HepG2 (cell line): ENCODE measurements at regions not wholly inside any gene's neighbourhood (a gene's known extent, or its start where the extent isn't known, plus 50 kb on each side); places are given as distances from the start of the nearest gene placed in this dataset.

Source experiments
- ADNP ChIP-seq: sonication (generic); formaldehyde crosslinking; IDR thresholded peaks from 2 replicates; pipeline ENCODE4 v1.4.0; 2020; ENCODE audit warnings: missing genetic modification reagents
- ATAD3A ChIP-seq: sonication (generic); formaldehyde crosslinking; IDR thresholded peaks from 2 replicates; pipeline ENCODE4 v1.4.0; 2020; ENCODE audit warnings: missing genetic modification reagents
- DR1 ChIP-seq: sonication (generic); formaldehyde crosslinking; IDR thresholded peaks from 2 replicates; pipeline ENCODE4 v1.8.0; 2021; ENCODE audit warnings: mild to moderate bottlenecking, missing genetic modification reagents, inconsistent platforms
- ETV5 ChIP-seq: IDR thresholded peaks from 2 replicates; pipeline ENCODE4 v1.6.1; 2018; ENCODE audit warnings: missing biosample characterization, missing genetic modification reagents, inconsistent platforms, borderline replicate concordance
- GATAD2A ChIP-seq: IDR thresholded peaks from 2 replicates; pipeline ENCODE4 v1.6.1; 2016
- HOXA3 ChIP-seq: sonication (generic); formaldehyde crosslinking; IDR thresholded peaks from 2 replicates; pipeline ENCODE4 v1.5.0; 2020; ENCODE audit warnings: missing genetic modification reagents
- ISL2 ChIP-seq: sonication (generic); formaldehyde crosslinking; IDR thresholded peaks from 2 replicates; pipeline ENCODE4 v1.5.0; 2020; ENCODE audit warnings: missing genetic modification reagents
- KDM2A ChIP-seq: sonication (generic); formaldehyde crosslinking; IDR thresholded peaks from 2 replicates; pipeline ENCODE4 v1.4.0; 2020; ENCODE audit warnings: low read depth, missing genetic modification reagents, borderline replicate concordance
- NR2C2 ChIP-seq: sonication (generic); formaldehyde crosslinking; IDR thresholded peaks from 2 replicates; pipeline ENCODE4 v1.4.0; 2020; ENCODE audit warnings: missing genetic modification reagents, mild to moderate bottlenecking, moderate library complexity, borderline replicate concordance
- RFXANK ChIP-seq: IDR thresholded peaks from 2 replicates; pipeline ENCODE4 v1.6.1; 2016
- SIN3A ChIP-seq: IDR thresholded peaks from 2 replicates; pipeline ENCODE4 v1.6.1; 2011; ENCODE audit warnings: low read depth, mild to moderate bottlenecking, control low read depth, low read length, borderline replicate concordance
- SIX4 ChIP-seq: sonication (generic); formaldehyde crosslinking; IDR thresholded peaks from 2 replicates; pipeline ENCODE4 v1.4.0; 2020; ENCODE audit warnings: missing genetic modification reagents
- SMC3 ChIP-seq: IDR thresholded peaks from 2 replicates; pipeline ENCODE4 v1.6.1; 2011; ENCODE audit warnings: low read length, improper control_type of control experiment
- TFAP4 ChIP-seq: sonication (generic); IDR thresholded peaks from 2 replicates; pipeline ENCODE4 v1.6.1; 2016; ENCODE audit warnings: low read depth, borderline replicate concordance
- ZBTB26 ChIP-seq: IDR thresholded peaks from 2 replicates; pipeline ENCODE4 v1.6.1; 2016; ENCODE audit warnings: missing compliant biosample characterization, missing genetic modification reagents, borderline replicate concordance
- ZBTB3 ChIP-seq: sonication (generic); formaldehyde crosslinking; IDR thresholded peaks from 2 replicates; pipeline ENCODE4 v1.4.0; 2020; ENCODE audit warnings: low read depth, mild to moderate bottlenecking, moderate library complexity, missing genetic modification reagents, borderline replicate concordance
- ZNF264 ChIP-seq: sonication (generic); formaldehyde crosslinking; IDR thresholded peaks from 2 replicates; pipeline ENCODE4 v1.4.0; 2020; ENCODE audit warnings: missing genetic modification reagents
- ZNF446 ChIP-seq: sonication (generic); formaldehyde crosslinking; IDR thresholded peaks from 2 replicates; pipeline ENCODE4 v1.5.0; 2020; ENCODE audit warnings: mild to moderate bottlenecking, missing genetic modification reagents
- ZNF556 ChIP-seq: sonication (generic); formaldehyde crosslinking; IDR thresholded peaks from 2 replicates; pipeline ENCODE4 v1.4.0; 2020; ENCODE audit warnings: mild to moderate bottlenecking, missing genetic modification reagents, borderline replicate concordance
- ZNF614 ChIP-seq: IDR thresholded peaks from 2 replicates; pipeline ENCODE4 v1.6.1; 2018; ENCODE audit warnings: missing biosample characterization, missing genetic modification reagents, inconsistent platforms, borderline replicate concordance
- ZNF782 ChIP-seq: sonication (generic); formaldehyde crosslinking; IDR thresholded peaks from 2 replicates; pipeline ENCODE4 v1.4.0; 2020; ENCODE audit warnings: missing genetic modification reagents, mild to moderate bottlenecking, borderline replicate concordance
- ZSCAN29 ChIP-seq: sonication (generic); formaldehyde crosslinking; conservative IDR thresholded peaks from 2 replicates; pipeline ENCODE4 v1.4.0; 2020; ENCODE audit warnings: mild to moderate bottlenecking, missing genetic modification reagents
- TF ChIP-seq, protein P1 (sequence below), 2 experiments: IDR thresholded peaks; 2 replicates each; pipeline ENCODE4 v1.6.1; 2011 to 2012; ENCODE audit warnings: low read length in 2 of 2, borderline replicate concordance in 1 of 2, low read depth in 1 of 2, mild to moderate bottlenecking in 1 of 2, moderate library complexity in 1 of 2
- TF ChIP-seq, protein P2 (sequence below): sonication (generic); formaldehyde crosslinking; IDR thresholded peaks from 2 replicates; pipeline ENCODE4 v1.4.0; 2020; ENCODE audit warnings: missing genetic modification reagents

GRCh38 chr3:187997946-187998561 lies 155.9 kb upstream of the LPP start (continued):
- TF ChIP-seq ZNF614 (CRISPR knock-in tag) = peak; percentile 44; the same call in 1 of the 2 replicates
- TF ChIP-seq ZNF556 (CRISPR knock-in tag) = peak; percentile 65; the same call in 1 of the 2 replicates
- peak; percentile 50; the same call in 1 of the 2 replicates for TF ChIP-seq ETV5 (CRISPR knock-in tag)
- TF ChIP-seq GATAD2A (CRISPR knock-in tag) = peak; percentile 94
- TF ChIP-seq, protein P1, sequence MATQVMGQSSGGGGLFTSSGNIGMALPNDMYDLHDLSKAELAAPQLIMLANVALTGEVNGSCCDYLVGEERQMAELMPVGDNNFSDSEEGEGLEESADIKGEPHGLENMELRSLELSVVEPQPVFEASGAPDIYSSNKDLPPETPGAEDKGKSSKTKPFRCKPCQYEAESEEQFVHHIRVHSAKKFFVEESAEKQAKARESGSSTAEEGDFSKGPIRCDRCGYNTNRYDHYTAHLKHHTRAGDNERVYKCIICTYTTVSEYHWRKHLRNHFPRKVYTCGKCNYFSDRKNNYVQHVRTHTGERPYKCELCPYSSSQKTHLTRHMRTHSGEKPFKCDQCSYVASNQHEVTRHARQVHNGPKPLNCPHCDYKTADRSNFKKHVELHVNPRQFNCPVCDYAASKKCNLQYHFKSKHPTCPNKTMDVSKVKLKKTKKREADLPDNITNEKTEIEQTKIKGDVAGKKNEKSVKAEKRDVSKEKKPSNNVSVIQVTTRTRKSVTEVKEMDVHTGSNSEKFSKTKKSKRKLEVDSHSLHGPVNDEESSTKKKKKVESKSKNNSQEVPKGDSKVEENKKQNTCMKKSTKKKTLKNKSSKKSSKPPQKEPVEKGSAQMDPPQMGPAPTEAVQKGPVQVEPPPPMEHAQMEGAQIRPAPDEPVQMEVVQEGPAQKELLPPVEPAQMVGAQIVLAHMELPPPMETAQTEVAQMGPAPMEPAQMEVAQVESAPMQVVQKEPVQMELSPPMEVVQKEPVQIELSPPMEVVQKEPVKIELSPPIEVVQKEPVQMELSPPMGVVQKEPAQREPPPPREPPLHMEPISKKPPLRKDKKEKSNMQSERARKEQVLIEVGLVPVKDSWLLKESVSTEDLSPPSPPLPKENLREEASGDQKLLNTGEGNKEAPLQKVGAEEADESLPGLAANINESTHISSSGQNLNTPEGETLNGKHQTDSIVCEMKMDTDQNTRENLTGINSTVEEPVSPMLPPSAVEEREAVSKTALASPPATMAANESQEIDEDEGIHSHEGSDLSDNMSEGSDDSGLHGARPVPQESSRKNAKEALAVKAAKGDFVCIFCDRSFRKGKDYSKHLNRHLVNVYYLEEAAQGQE (IDR thresholded peaks at IDR 0.05; ENCODE audit: borderline replicate concordance in 1 of 2, low read depth in 1 of 2, low read length in 2 of 2) = peak in 1 of 2 experiments; percentile 66; a peak in 1 of 4 replicates
- no peak for TF ChIP-seq ZNF446 (CRISPR knock-in tag)
- TF ChIP-seq ATAD3A (CRISPR knock-in tag) = no peak
- peak; percentile 39; the same call in 1 of the 2 replicates for TF ChIP-seq SMC3
- TF ChIP-seq SIN3A = peak; percentile 57; the same call in 1 of the 2 replicates
- peak; percentile 78 for TF ChIP-seq NR2C2 (CRISPR knock-in tag)
- peak; percentile 96 for TF ChIP-seq ISL2 (CRISPR knock-in tag)
- TF ChIP-seq HOXA3 (CRISPR knock-in tag) = peak; percentile 59
- TF ChIP-seq, protein P2, sequence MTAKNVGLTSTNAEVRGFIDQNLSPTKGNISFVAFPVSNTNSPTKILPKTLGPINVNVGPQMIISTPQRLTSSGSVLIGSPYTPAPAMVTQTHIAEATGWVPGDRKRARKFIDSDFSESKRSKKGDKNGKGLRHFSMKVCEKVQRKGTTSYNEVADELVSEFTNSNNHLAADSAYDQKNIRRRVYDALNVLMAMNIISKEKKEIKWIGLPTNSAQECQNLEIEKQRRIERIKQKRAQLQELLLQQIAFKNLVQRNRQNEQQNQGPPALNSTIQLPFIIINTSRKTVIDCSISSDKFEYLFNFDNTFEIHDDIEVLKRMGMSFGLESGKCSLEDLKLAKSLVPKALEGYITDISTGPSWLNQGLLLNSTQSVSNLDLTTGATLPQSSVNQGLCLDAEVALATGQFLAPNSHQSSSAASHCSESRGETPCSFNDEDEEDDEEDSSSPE (CRISPR knock-in tag) = peak; percentile 69; the same call in 1 of the 2 replicates
- peak; percentile 51; the same call in 1 of the 2 replicates for TF ChIP-seq ZNF264
- peak; percentile 48; the same call in 1 of the 2 replicates for TF ChIP-seq SIX4 (CRISPR knock-in tag)
- no peak; the same call in 1 of the 2 replicates for TF ChIP-seq DR1
- TF ChIP-seq KDM2A (CRISPR knock-in tag) = no peak
- peak; percentile 45; the same call in 1 of the 2 replicates for TF ChIP-seq ADNP (CRISPR knock-in tag)
- TF ChIP-seq ZNF782 (CRISPR knock-in tag) = peak; percentile 59; the same call in 1 of the 2 replicates
- peak; percentile 85 for TF ChIP-seq ZSCAN29 (CRISPR knock-in tag)
- 0 out of 2 replicates have a peak, but pooled peaks have one; percentile 24 for TF ChIP-seq ZBTB26 (CRISPR knock-in tag)
- 0 out of 2 replicates have a peak, but pooled peaks have one; percentile 74 for TF ChIP-seq ZBTB3 (CRISPR knock-in tag)
- 0 out of 2 replicates have a peak, but pooled peaks have one; percentile 52 for TF ChIP-seq RFXANK (CRISPR knock-in tag)
- TF ChIP-seq TFAP4 = peak; percentile 73; the same call in 1 of the 2 replicates
